Activated CD4-positive, alpha-beta T cell treated with anti-CD3 and anti-CD28 coated beads for 36 hours (primary cell): ENCODE measurements at regions not wholly inside any gene's neighbourhood (a gene's known extent, or its start where the extent isn't known, plus 50 kb on each side); places are given as distances from the start of the nearest gene placed in this dataset.

ENCODE experiments used
- ATAC-seq: fragments of 200-7000 bp; cut with Tn5 transposase; one replicate; pipeline ENCODE4 v1.10.0; 2021; ENCODE audit warnings: mild to moderate bottlenecking, moderate library complexity
- CTCF ChIA-PET: fragments of 350-600 bp; sonication (Branson Sonifier 250); formaldehyde crosslinking; loops from one replicate; lab custom pipeline; 2021; ENCODE audit warnings: antibody characterized with exemption; lab: Charles Lee
- POLR2A ChIA-PET: fragments of 350-600 bp; sonication (Branson Sonifier 250); formaldehyde crosslinking; loops from one replicate; lab custom pipeline; 2021; ENCODE audit warnings: antibody characterized with exemption, inconsistent platforms; lab: Charles Lee
- DNase-seq: peaks from one replicate; pipeline ENCODE4 v3.0.0-alpha.2; 2020
- H3K27ac Mint-ChIP-seq: one replicate; pipeline ENCODE4 v1.8.0; 2021; ENCODE audit warnings: mixed read lengths
- H3K27me3 Mint-ChIP-seq: one replicate; pipeline ENCODE4 v1.8.0; 2021; ENCODE audit warnings: mixed read lengths
- H3K36me3 Mint-ChIP-seq: one replicate; pipeline ENCODE4 v1.8.0; 2021; ENCODE audit warnings: low read depth, mixed read lengths
- H3K4me1 Mint-ChIP-seq: one replicate; pipeline ENCODE4 v1.8.0; 2021; ENCODE audit warnings: mixed read lengths
- H3K4me3 Mint-ChIP-seq: one replicate; pipeline ENCODE4 v1.8.0; 2021; ENCODE audit warnings: mild to moderate bottlenecking, moderate library complexity, mixed read lengths
- H3K9me3 Mint-ChIP-seq: one replicate; pipeline ENCODE4 v1.8.0; 2021; ENCODE audit warnings: low read depth, mixed read lengths
- intact Hi-C, 2 experiments: fragments of 100-400 bp; cut with DNase I in 1 of 2; cut with micrococcal nuclease in 1 of 2; formaldehyde crosslinking; loops; one replicate each; pipeline versions ENCODE4 v1.14.2 to v1.15.1; 2022 to 2024; cut with DNase I, micrococcal nuclease

- Mint-ChIP-seq H3K27me3 (peaks cover 9% of the 10 kb centered on the region), H3K9me3 (no peaks in the 10 kb centered on the region), H3K4me3 (no peak overlapping the region), H3K36me3 (no peaks in the 10 kb centered on the region), H3K27ac (no peak overlapping the region), H3K4me1 (no peaks in the 10 kb centered on the region)
- ChIA-PET CTCF (no interaction called here), POLR2A (no interaction called here)
- ATAC-seq: no peak
- no peak for DNase-seq
- intact Hi-C loops: no loop called here
Measured at GRCh38 chr15:94052711-94053110, 178.7 kb upstream of the MCTP2 start.

- ChIA-PET POLR2A (no interaction called here), CTCF (no interaction called here)
- ATAC-seq (no peak), DNase-seq (no peak)
- intact Hi-C loops: no loop called here
- Mint-ChIP-seq H3K4me3 (no peak overlapping the region), H3K36me3 (no peaks in the 10 kb centered on the region), H3K4me1 (no peaks in the 10 kb centered on the region), H3K27me3 (peaks cover 3% of the 10 kb centered on the region), H3K9me3 (no peaks in the 10 kb centered on the region), H3K27ac (no peak overlapping the region)
Measured at GRCh38 chr15:94047566-94047965, 183.8 kb upstream of the MCTP2 start.

GRCh38 chr15:94042180-94042928 is 189.0 kb upstream of the MCTP2 start:
- no peaks in the 10 kb centered on the region for H3K36me3 Mint-ChIP-seq
- DNase-seq: no peak
- ChIA-PET CTCF (no interaction called here), POLR2A (no interaction called here)
- no peak for ATAC-seq
- H3K4me3 Mint-ChIP-seq: no peak overlapping the region
- no peaks in the 10 kb centered on the region for H3K9me3 Mint-ChIP-seq
- peaks cover 3% of the 10 kb centered on the region for H3K27me3 Mint-ChIP-seq
- intact Hi-C loops: no loop called here
- H3K4me1 Mint-ChIP-seq: no peaks in the 10 kb centered on the region
- H3K27ac Mint-ChIP-seq: no peak overlapping the region

- Mint-ChIP-seq H3K27me3 (peaks cover 3% of the 10 kb centered on the region), H3K4me3 (no peak overlapping the region), H3K36me3 (no peaks in the 10 kb centered on the region), H3K27ac (no peak overlapping the region), H3K9me3 (no peaks in the 10 kb centered on the region), H3K4me1 (no peaks in the 10 kb centered on the region)
- DNase-seq: no peak
- CTCF ChIA-PET: interaction anchor here (0.6 kb wide), 1 partner anchor 10 kb away, joined by 3 read pairs; no protein-coding TSS in a partner anchor
- POLR2A ChIA-PET: no interaction called here
- intact Hi-C loops: no loop called here
- ATAC-seq: no peak
Measured at GRCh38 chr15:94041746-94042145, 189.6 kb upstream of the MCTP2 start.

GRCh38 chr15:94040541-94041248 is 190.7 kb upstream of the MCTP2 start:
- no peak overlapping the region for H3K4me3 Mint-ChIP-seq
- H3K27me3 Mint-ChIP-seq: peaks cover 5% of the 10 kb centered on the region
- ChIA-PET CTCF (no interaction called here), POLR2A (no interaction called here)
- DNase-seq: no peak
- H3K4me1 Mint-ChIP-seq: no peaks in the 10 kb centered on the region
- no peak overlapping the region for H3K27ac Mint-ChIP-seq
- intact Hi-C loops: no loop called here
- H3K36me3 Mint-ChIP-seq: no peaks in the 10 kb centered on the region
- H3K9me3 Mint-ChIP-seq: no peaks in the 10 kb centered on the region
- ATAC-seq: no peak

- ChIA-PET POLR2A (no interaction called here), CTCF (interaction anchor here (1.3 kb wide), 1 partner anchor 288 kb away, joined by 4 read pairs; no protein-coding TSS in a partner anchor)
- Mint-ChIP-seq H3K9me3 (no peaks in the 10 kb centered on the region), H3K4me3 (no peak overlapping the region), H3K27ac (no peak overlapping the region), H3K4me1 (no peaks in the 10 kb centered on the region), H3K36me3 (no peaks in the 10 kb centered on the region), H3K27me3 (peaks cover 7% of the 10 kb centered on the region)
- intact Hi-C loops: no loop called here
- DNase-seq: no peak
- no peak for ATAC-seq
Measured at GRCh38 chr15:94036156-94036555, 195.2 kb upstream of the MCTP2 start.

- Mint-ChIP-seq H3K9me3 (no peaks in the 10 kb centered on the region), H3K27me3 (peaks cover 7% of the 10 kb centered on the region), H3K36me3 (no peaks in the 10 kb centered on the region), H3K27ac (no peak overlapping the region), H3K4me1 (no peaks in the 10 kb centered on the region), H3K4me3 (no peak overlapping the region)
- POLR2A ChIA-PET: no interaction called here
- intact Hi-C loops: no loop called here
- ATAC-seq (no peak), DNase-seq (no peak)
- CTCF ChIA-PET: no interaction called here
Measured at GRCh38 chr15:94033683-94034020, 197.7 kb upstream of the MCTP2 start.

- H3K27ac Mint-ChIP-seq: no peak overlapping the region
- peaks cover 7% of the 10 kb centered on the region for H3K27me3 Mint-ChIP-seq
- no peaks in the 10 kb centered on the region for H3K4me1 Mint-ChIP-seq
- ChIA-PET CTCF (interaction anchor here (1.0 kb wide), 1 partner anchor 36 kb away, joined by 3 read pairs; no protein-coding TSS in a partner anchor), POLR2A (no interaction called here)
- DNase-seq (no peak), ATAC-seq (no peak)
- no peak overlapping the region for H3K4me3 Mint-ChIP-seq
- no peaks in the 10 kb centered on the region for H3K36me3 Mint-ChIP-seq
- H3K9me3 Mint-ChIP-seq: no peaks in the 10 kb centered on the region
- intact Hi-C loops: no loop called here
Measured at GRCh38 chr15:94033014-94033682, 198.2 kb upstream of the MCTP2 start.

- ChIA-PET POLR2A (no interaction called here), CTCF (interaction anchor here (1.0 kb wide), 1 partner anchor 37 kb away, joined by 3 read pairs; no protein-coding TSS in a partner anchor)
- H3K4me3 Mint-ChIP-seq: no peak overlapping the region
- H3K36me3 Mint-ChIP-seq: no peaks in the 10 kb centered on the region
- no peaks in the 10 kb centered on the region for H3K9me3 Mint-ChIP-seq
- ATAC-seq (no peak), DNase-seq (no peak)
- H3K27me3 Mint-ChIP-seq: peaks cover 7% of the 10 kb centered on the region
- H3K27ac Mint-ChIP-seq: no peak overlapping the region
- no peaks in the 10 kb centered on the region for H3K4me1 Mint-ChIP-seq
- intact Hi-C loops: no loop called here
Measured at GRCh38 chr15:94032571-94032970, 198.8 kb upstream of the MCTP2 start.

GRCh38 chr15:94031072-94031471 is 200.3 kb upstream of the MCTP2 start:
- H3K4me1 Mint-ChIP-seq: no peaks in the 10 kb centered on the region
- intact Hi-C loops: no loop called here
- ChIA-PET CTCF (interaction anchor here (0.6 kb wide), 1 partner anchor 10 kb away, joined by 3 read pairs; no protein-coding TSS in a partner anchor), POLR2A (interaction anchor here (0.7 kb wide), 1 partner anchor 1115 kb away, joined by 3 read pairs; no protein-coding TSS in a partner anchor)
- peaks cover 7% of the 10 kb centered on the region for H3K27me3 Mint-ChIP-seq
- no peaks in the 10 kb centered on the region for H3K9me3 Mint-ChIP-seq
- ATAC-seq: no peak
- H3K4me3 Mint-ChIP-seq: no peak overlapping the region
- no peaks in the 10 kb centered on the region for H3K36me3 Mint-ChIP-seq
- no peak for DNase-seq
- no peak overlapping the region for H3K27ac Mint-ChIP-seq

- no peaks in the 10 kb centered on the region for H3K4me1 Mint-ChIP-seq
- intact Hi-C loops: no loop called here
- POLR2A ChIA-PET: no interaction called here
- CTCF ChIA-PET: interaction anchor here (0.5 to 0.6 kb wide), 2 partner anchors 551 to 670 kb away, joined by 4 to 5 read pairs; no protein-coding TSS in a partner anchor
- DNase-seq (no peak), ATAC-seq (no peak)
- no peaks in the 10 kb centered on the region for H3K36me3 Mint-ChIP-seq
- H3K9me3 Mint-ChIP-seq: no peaks in the 10 kb centered on the region
- H3K4me3 Mint-ChIP-seq: no peak overlapping the region
- no peak overlapping the region for H3K27ac Mint-ChIP-seq
- H3K27me3 Mint-ChIP-seq: peaks cover 10% of the 10 kb centered on the region
Measured at GRCh38 chr15:94029495-94029894, 201.9 kb upstream of the MCTP2 start.
